Nephron progenitor cell (in vitro differentiated cells): ENCODE measurements at regions not wholly inside any gene's neighbourhood (a gene's known extent, or its start where the extent isn't known, plus 50 kb on each side); places are given as distances from the start of the nearest gene placed in this dataset.

Experiments used
- DNase-seq: peaks from one replicate; pipeline ENCODE4 v3.0.0; 2021
- H3K27ac Mint-ChIP-seq: 2 replicates; pipeline ENCODE4 v1.8.0; 2021; ENCODE audit warnings: mild to moderate bottlenecking, moderate library complexity, mixed read lengths
- H3K27me3 Mint-ChIP-seq: 2 replicates; pipeline ENCODE4 v1.8.0; 2021; ENCODE audit warnings: mild to moderate bottlenecking, low read depth, mixed read lengths; ENCODE audit not compliant: poor library complexity
- H3K36me3 Mint-ChIP-seq: 2 replicates; pipeline ENCODE4 v1.8.0; 2021; ENCODE audit warnings: low read depth, mixed read lengths
- H3K4me1 Mint-ChIP-seq: 2 replicates; pipeline ENCODE4 v1.8.0; 2021; ENCODE audit warnings: mixed read lengths
- H3K4me3 Mint-ChIP-seq: 2 replicates; pipeline ENCODE4 v1.8.0; 2021; ENCODE audit warnings: mild to moderate bottlenecking, moderate library complexity, mixed read lengths
- H3K9me3 Mint-ChIP-seq: 2 replicates; pipeline ENCODE4 v1.8.0; 2021; ENCODE audit warnings: mild to moderate bottlenecking, moderate library complexity, mixed read lengths
- TF ChIP-seq, protein P1 (sequence below): fragments of 200-600 bp; sonication (generic); IDR thresholded peaks from 2 replicates; pipeline ENCODE4 v1.5.0; 2021; ENCODE audit warnings: antibody characterized with exemption

- Mint-ChIP-seq H3K4me3 (no peak overlapping the region), H3K27me3 (peaks cover 3% of the 10 kb centered on the region), H3K9me3 (no peaks in the 10 kb centered on the region), H3K4me1 (peaks cover 8% of the 10 kb centered on the region), H3K27ac (no peak overlapping the region), H3K36me3 (no peaks in the 10 kb centered on the region)
- peak; percentile 23 for DNase-seq
- TF ChIP-seq, protein P1, sequence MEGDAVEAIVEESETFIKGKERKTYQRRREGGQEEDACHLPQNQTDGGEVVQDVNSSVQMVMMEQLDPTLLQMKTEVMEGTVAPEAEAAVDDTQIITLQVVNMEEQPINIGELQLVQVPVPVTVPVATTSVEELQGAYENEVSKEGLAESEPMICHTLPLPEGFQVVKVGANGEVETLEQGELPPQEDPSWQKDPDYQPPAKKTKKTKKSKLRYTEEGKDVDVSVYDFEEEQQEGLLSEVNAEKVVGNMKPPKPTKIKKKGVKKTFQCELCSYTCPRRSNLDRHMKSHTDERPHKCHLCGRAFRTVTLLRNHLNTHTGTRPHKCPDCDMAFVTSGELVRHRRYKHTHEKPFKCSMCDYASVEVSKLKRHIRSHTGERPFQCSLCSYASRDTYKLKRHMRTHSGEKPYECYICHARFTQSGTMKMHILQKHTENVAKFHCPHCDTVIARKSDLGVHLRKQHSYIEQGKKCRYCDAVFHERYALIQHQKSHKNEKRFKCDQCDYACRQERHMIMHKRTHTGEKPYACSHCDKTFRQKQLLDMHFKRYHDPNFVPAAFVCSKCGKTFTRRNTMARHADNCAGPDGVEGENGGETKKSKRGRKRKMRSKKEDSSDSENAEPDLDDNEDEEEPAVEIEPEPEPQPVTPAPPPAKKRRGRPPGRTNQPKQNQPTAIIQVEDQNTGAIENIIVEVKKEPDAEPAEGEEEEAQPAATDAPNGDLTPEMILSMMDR, result no peak
Measured at GRCh38 chr3:188026191-188026968, 127.6 kb upstream of the LPP start.

GRCh38 chr3:188031121-188031520 lies 122.8 kb upstream of the LPP start:
- Mint-ChIP-seq H3K4me3 (no peak overlapping the region), H3K9me3 (peaks cover 28% of the 10 kb centered on the region), H3K27ac (no peak overlapping the region), H3K27me3 (peaks cover 3% of the 10 kb centered on the region), H3K4me1 (peaks cover 14% of the 10 kb centered on the region), H3K36me3 (peaks cover 5% of the 10 kb centered on the region)
- TF ChIP-seq, protein P1, result no peak
- DNase-seq, result no peak

GRCh38 chr3:188034989-188035388 lies 119.0 kb upstream of the LPP start:
- TF ChIP-seq, protein P1, result no peak
- H3K4me1 Mint-ChIP-seq, result peaks cover 41% of the 10 kb centered on the region
- DNase-seq, result no peak
- H3K9me3 Mint-ChIP-seq, result peaks cover 28% of the 10 kb centered on the region
- H3K27ac Mint-ChIP-seq, result no peak overlapping the region
- H3K4me3 Mint-ChIP-seq, result no peak overlapping the region
- peaks cover 5% of the 10 kb centered on the region for H3K36me3 Mint-ChIP-seq
- H3K27me3 Mint-ChIP-seq, result peaks cover 3% of the 10 kb centered on the region

DNA sequence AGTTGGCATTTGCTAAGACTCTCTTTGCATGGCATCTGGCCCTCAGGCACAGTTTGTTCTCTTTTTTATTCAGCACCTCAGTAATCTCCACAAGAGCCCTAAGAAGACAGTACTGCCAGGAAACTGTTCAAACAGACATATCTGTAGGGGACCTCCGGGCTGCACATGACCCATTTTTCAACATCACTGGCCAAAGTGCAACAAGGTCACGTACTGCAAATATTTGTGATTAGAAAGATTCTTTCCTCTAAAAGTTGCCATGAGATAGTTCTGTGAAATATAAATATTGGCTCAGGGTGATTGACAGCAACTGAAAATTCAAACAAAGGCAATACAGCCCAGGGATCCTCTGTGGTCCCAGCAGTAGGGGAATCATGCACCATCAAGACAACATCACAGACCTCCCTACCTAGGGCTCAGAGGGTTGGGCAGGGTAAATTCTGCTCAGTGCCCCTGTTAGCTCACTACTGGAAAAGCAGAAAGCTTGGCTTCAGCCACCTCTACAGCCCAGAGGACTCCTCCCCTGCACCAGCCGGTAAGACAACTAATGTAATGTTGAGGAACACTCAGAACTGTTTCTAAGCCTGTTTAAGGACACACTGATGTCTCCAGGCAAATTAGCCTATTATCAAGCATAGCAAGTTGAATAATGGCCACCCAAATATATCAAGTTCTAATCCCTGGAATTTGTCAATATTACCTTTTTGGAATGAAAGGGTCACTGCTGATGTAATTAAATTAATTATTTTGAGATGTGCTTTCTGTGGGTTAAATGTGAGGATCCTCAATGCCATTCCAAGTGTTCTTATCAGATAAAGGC lies 117.4 kb upstream of the LPP start:
- Mint-ChIP-seq H3K4me1 (peaks cover 35% of the 10 kb centered on the region), H3K27ac (no peak overlapping the region), H3K36me3 (peaks cover 5% of the 10 kb centered on the region), H3K9me3 (peaks cover 28% of the 10 kb centered on the region), H3K4me3 (no peak overlapping the region), H3K27me3 (peaks cover 2% of the 10 kb centered on the region)
- DNase-seq, result no peak
- TF ChIP-seq, protein P1, result no peak

- peaks cover 5% of the 10 kb centered on the region for H3K27me3 Mint-ChIP-seq
- H3K4me3 Mint-ChIP-seq, result no peak overlapping the region
- TF ChIP-seq, protein P1, result peak; percentile 29
- H3K36me3 Mint-ChIP-seq, result peaks cover 5% of the 10 kb centered on the region
- H3K9me3 Mint-ChIP-seq, result peaks cover 28% of the 10 kb centered on the region
- peak; percentile 15 for DNase-seq
- no peak overlapping the region for H3K27ac Mint-ChIP-seq
- H3K4me1 Mint-ChIP-seq, result peaks cover 34% of the 10 kb centered on the region
Measured at GRCh38 chr3:188037195-188037718, 116.7 kb upstream of the LPP start.
